Spleen (tissue), 7 donors: ENCODE measurements at regions not wholly inside any gene's neighbourhood (a gene's known extent, or its start where the extent isn't known, plus 50 kb on each side); places are given as distances from the start of the nearest gene placed in this dataset.

Experiments
- POLR2A ChIP-seq, 3 donors: fragments of 450-650 bp; IDR thresholded peaks; one replicate each; pipeline ENCODE4 v1.5.1; 2017; ENCODE audit warnings: antibody characterized with exemption in 3 of 3, mild to moderate bottlenecking in 1 of 3
- TF ChIP-seq, protein P1 (sequence below), 11 experiments: fragments of 200-600 bp in 7 of 11; fragments of 450-650 bp in 4 of 11; sonication (generic) in 4 of 11; IDR thresholded peaks in 8 of 11; conservative IDR thresholded peaks in 3 of 11; 1 replicate in 7 of 11; 2 replicates in 4 of 11; pipeline versions ENCODE4 v1.4.0 to v1.8.0; 2016 to 2021; ENCODE audit warnings: antibody characterized with exemption in 11 of 11, inconsistent platforms in 4 of 11, mild to moderate bottlenecking in 1 of 11
- donor health status: DM: no; HTN: no; CAD: no; lungs with moderate emphysema.
- donor health status: DM: no; HTN: no; CAD: no.
- donor health status: DM: no; HTN: no; CAD: no.

DNA sequence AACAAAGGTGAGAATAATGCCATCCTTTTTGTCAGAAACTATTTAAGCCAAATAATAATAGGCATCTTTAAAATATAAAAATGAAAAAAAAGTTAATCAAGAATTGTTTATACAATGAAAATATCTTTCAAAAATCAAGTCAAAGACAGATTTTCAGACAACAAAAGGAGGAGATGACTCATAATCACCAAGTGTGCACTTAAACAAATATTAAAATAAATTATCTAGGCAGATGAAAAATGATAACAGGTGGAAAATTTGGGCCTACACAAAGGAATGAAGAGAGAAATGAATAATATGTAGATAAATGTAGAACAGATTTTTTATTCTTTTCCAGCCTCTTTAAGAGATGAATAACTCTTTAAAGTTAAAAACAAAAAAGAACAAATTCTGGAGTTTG is 250.0 kb upstream of the PLEKHG7 start:
- TF ChIP-seq POLR2A (IDR thresholded peaks at IDR 0.05): no peak
- TF ChIP-seq, protein P1, sequence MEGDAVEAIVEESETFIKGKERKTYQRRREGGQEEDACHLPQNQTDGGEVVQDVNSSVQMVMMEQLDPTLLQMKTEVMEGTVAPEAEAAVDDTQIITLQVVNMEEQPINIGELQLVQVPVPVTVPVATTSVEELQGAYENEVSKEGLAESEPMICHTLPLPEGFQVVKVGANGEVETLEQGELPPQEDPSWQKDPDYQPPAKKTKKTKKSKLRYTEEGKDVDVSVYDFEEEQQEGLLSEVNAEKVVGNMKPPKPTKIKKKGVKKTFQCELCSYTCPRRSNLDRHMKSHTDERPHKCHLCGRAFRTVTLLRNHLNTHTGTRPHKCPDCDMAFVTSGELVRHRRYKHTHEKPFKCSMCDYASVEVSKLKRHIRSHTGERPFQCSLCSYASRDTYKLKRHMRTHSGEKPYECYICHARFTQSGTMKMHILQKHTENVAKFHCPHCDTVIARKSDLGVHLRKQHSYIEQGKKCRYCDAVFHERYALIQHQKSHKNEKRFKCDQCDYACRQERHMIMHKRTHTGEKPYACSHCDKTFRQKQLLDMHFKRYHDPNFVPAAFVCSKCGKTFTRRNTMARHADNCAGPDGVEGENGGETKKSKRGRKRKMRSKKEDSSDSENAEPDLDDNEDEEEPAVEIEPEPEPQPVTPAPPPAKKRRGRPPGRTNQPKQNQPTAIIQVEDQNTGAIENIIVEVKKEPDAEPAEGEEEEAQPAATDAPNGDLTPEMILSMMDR (IDR thresholded peaks at IDR 0.05 in 8 of 11, conservative IDR thresholded peaks at IDR 0.05 in 3 of 11): no peak
